Neural cell (in vitro differentiated cells): ENCODE measurements at regions not wholly inside any gene's neighbourhood (a gene's known extent, or its start where the extent isn't known, plus 50 kb on each side); places are given as distances from the start of the nearest gene placed in this dataset.

Source experiments
- H2AFZ ChIP-seq: fragments of 200-600, 300-800 bp; sonication (generic), shearing (Covaris generic); 2 replicates; pipeline ENCODE4 v1.6.0; 2014; ENCODE audit warnings: low read depth, mild to moderate bottlenecking, antibody characterized with exemption, low read length, moderate library complexity
- H3F3A ChIP-seq: fragments of 200-600 bp; shearing (Covaris generic); 2 replicates; pipeline ENCODE4 v1.6.1; 2016; ENCODE audit warnings: mild to moderate bottlenecking, moderate library complexity, mixed read lengths, antibody characterized with exemption, low read length; ENCODE audit not compliant: insufficient read depth, poor library complexity, severe bottlenecking
- H3K27ac ChIP-seq: fragments of 200-600, 300-800 bp; sonication (generic), shearing (Covaris generic); 2 replicates; pipeline ENCODE4 v1.5.1; 2014; ENCODE audit warnings: mild to moderate bottlenecking, low read length, moderate library complexity
- H3K27me3 ChIP-seq: fragments of 300-800, 200-600 bp; sonication (generic), shearing (Covaris generic); 2 replicates; pipeline ENCODE4 v1.6.0; 2014; ENCODE audit warnings: mild to moderate bottlenecking, low read depth, low read length, moderate library complexity; ENCODE audit not compliant: insufficient read depth
- H3K36me3 ChIP-seq: fragments of 300-800, 200-600 bp; sonication (generic), shearing (Covaris generic); 2 replicates; pipeline ENCODE4 v1.5.1; 2014; ENCODE audit warnings: mild to moderate bottlenecking, antibody characterized with exemption, low read length, moderate library complexity; ENCODE audit not compliant: insufficient read depth
- H3K4me2 ChIP-seq: fragments of 300-800, 200-600 bp; sonication (generic), shearing (Covaris generic); 2 replicates; pipeline ENCODE4 v1.6.0; 2014; ENCODE audit warnings: mild to moderate bottlenecking, low read length
- H3K4me3 ChIP-seq: fragments of 300-800, 200-600 bp; sonication (generic), shearing (Covaris generic); 2 replicates; pipeline ENCODE4 v1.5.1; 2014; ENCODE audit warnings: mild to moderate bottlenecking, low read length, moderate library complexity
- H3K79me2 ChIP-seq: fragments of 200-600 bp; shearing (Covaris generic); replicated peaks from 2 replicates; pipeline ENCODE4 v1.6.0; 2014; ENCODE audit warnings: mild to moderate bottlenecking, low read length, moderate library complexity; ENCODE audit not compliant: insufficient read depth
- H3K9ac ChIP-seq: fragments of 300-800, 200-600 bp; sonication (generic), shearing (Covaris generic); 2 replicates; pipeline ENCODE4 v1.6.1; 2016; ENCODE audit warnings: mild to moderate bottlenecking, low read length, mixed read lengths
- H3K9me2 ChIP-seq: fragments of 200-600 bp; shearing (Covaris generic); 2 replicates; pipeline ENCODE4 v1.6.1; 2016; ENCODE audit warnings: mild to moderate bottlenecking, low read length, mixed read lengths; ENCODE audit not compliant: insufficient read depth
- H3K9me3 ChIP-seq: fragments of 200-600, 300-800 bp; sonication (generic), shearing (Covaris generic); 2 replicates; pipeline ENCODE4 v1.6.1; 2016; ENCODE audit warnings: mild to moderate bottlenecking, mixed run types, low read length, moderate library complexity, mixed read lengths
- H4K20me1 ChIP-seq: fragments of 200-600 bp; shearing (Covaris generic); 2 replicates; pipeline ENCODE4 v1.6.1; 2016; ENCODE audit warnings: mild to moderate bottlenecking, mixed run types; ENCODE audit not compliant: insufficient read depth
- EP300 ChIP-seq: fragments of 450-650 bp; conservative IDR thresholded peaks from 2 replicates; pipeline ENCODE4 v1.6.1; 2014; ENCODE audit warnings: antibody characterized with exemption, mild to moderate bottlenecking, moderate library complexity; ENCODE audit not compliant: poor library complexity, severe bottlenecking
- EZH2 ChIP-seq: fragments of 200-600, 300-800 bp; shearing (Covaris generic), sonication (generic); IDR thresholded peaks from 2 replicates; pipeline ENCODE4 v1.6.1; 2014; ENCODE audit warnings: antibody characterized with exemption, low read length, borderline replicate concordance, mild to moderate bottlenecking; ENCODE audit not compliant: insufficient read depth, poor library complexity, severe bottlenecking
- MXI1 ChIP-seq: fragments of 450-650 bp; conservative IDR thresholded peaks from 2 replicates; pipeline ENCODE4 v1.6.1; 2014; ENCODE audit warnings: antibody characterized with exemption, mild to moderate bottlenecking; ENCODE audit not compliant: poor library complexity, severe bottlenecking
- POLR2AphosphoS5 ChIP-seq: IDR thresholded peaks from 2 replicates; pipeline ENCODE4 v1.6.1; 2012
- RAD21 ChIP-seq: fragments of 450-650 bp; conservative IDR thresholded peaks from 2 replicates; pipeline ENCODE4 v1.6.1; 2014; ENCODE audit warnings: antibody characterized with exemption, mild to moderate bottlenecking, moderate library complexity
- SMC3 ChIP-seq: fragments of 450-650 bp; conservative IDR thresholded peaks from 2 replicates; pipeline ENCODE4 v1.6.1; 2014; ENCODE audit warnings: antibody characterized with exemption, mild to moderate bottlenecking, moderate library complexity; ENCODE audit not compliant: poor library complexity
- TAF1 ChIP-seq: IDR thresholded peaks from 2 replicates; pipeline ENCODE4 v1.6.1; 2012; ENCODE audit warnings: low read depth
- TF ChIP-seq, protein P1 (sequence below): fragments of 450-650 bp; IDR thresholded peaks from 2 replicates; pipeline ENCODE4 v1.5.1; 2014; ENCODE audit warnings: antibody characterized with exemption, mild to moderate bottlenecking, moderate library complexity; ENCODE audit not compliant: poor library complexity, severe bottlenecking
- TF ChIP-seq, protein P2 (sequence below): IDR thresholded peaks from 2 replicates; pipeline ENCODE4 v1.6.1; 2012; ENCODE audit warnings: borderline replicate concordance

DNA sequence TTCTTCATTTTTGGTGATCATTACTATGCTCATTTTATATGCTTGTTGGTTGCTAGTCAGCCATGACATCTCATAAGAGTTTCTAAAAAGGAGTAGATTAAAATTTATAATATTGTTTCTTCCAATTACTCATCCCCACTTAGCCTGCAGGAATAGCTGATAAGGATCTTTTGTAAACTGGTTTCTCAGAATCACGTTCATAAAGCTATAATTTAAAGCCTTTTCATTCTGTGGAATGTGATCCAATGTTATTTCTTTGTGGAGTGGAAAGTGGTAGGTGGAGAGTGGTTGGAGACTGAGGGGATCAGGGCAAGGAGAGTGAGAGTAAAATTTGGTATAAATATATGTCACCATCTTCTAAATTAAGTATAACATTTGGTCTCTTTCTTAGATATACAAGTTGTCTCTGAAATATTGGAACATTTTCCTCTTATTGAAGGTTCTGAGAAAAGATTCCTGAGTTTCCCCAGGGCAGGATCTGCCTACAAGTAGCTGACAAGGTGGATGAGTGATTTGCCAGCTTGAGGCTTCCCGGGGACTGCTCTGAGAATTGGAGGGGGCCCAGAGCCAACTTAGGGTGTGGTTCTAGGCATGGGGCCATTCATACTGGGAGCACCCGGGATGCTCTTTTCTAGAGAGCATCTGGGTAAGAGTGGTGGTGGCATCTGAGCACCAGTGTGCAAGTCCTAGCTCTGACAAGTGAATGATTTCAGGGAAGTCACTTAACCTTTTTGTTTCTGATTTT lies 116.4 kb downstream of the TBX19 start:
- no peak overlapping the region for H3K27ac ChIP-seq
- TF ChIP-seq MXI1 (no peak), EP300 (no peak)
- TF ChIP-seq, protein P1, sequence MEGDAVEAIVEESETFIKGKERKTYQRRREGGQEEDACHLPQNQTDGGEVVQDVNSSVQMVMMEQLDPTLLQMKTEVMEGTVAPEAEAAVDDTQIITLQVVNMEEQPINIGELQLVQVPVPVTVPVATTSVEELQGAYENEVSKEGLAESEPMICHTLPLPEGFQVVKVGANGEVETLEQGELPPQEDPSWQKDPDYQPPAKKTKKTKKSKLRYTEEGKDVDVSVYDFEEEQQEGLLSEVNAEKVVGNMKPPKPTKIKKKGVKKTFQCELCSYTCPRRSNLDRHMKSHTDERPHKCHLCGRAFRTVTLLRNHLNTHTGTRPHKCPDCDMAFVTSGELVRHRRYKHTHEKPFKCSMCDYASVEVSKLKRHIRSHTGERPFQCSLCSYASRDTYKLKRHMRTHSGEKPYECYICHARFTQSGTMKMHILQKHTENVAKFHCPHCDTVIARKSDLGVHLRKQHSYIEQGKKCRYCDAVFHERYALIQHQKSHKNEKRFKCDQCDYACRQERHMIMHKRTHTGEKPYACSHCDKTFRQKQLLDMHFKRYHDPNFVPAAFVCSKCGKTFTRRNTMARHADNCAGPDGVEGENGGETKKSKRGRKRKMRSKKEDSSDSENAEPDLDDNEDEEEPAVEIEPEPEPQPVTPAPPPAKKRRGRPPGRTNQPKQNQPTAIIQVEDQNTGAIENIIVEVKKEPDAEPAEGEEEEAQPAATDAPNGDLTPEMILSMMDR = no peak
- no peaks in the 10 kb centered on the region for H3F3A ChIP-seq
- H2AFZ ChIP-seq = no peak overlapping the region
- H3K9me3 ChIP-seq = no peaks in the 10 kb centered on the region
- H3K36me3 ChIP-seq = no peaks in the 10 kb centered on the region
- H3K4me2 ChIP-seq = no peak overlapping the region
- no peaks in the 10 kb centered on the region for H3K79me2 ChIP-seq
- H3K27me3 ChIP-seq = no peaks in the 10 kb centered on the region
- H3K4me3 ChIP-seq = no peak overlapping the region
- no peak overlapping the region for H3K9ac ChIP-seq
- H4K20me1 ChIP-seq = no peaks in the 10 kb centered on the region
- no peaks in the 10 kb centered on the region for H3K9me2 ChIP-seq

GRCh38 chr1:168396508-168396907 lies 115.8 kb downstream of the TBX19 start:
- H2AFZ ChIP-seq = no peak overlapping the region

DNA sequence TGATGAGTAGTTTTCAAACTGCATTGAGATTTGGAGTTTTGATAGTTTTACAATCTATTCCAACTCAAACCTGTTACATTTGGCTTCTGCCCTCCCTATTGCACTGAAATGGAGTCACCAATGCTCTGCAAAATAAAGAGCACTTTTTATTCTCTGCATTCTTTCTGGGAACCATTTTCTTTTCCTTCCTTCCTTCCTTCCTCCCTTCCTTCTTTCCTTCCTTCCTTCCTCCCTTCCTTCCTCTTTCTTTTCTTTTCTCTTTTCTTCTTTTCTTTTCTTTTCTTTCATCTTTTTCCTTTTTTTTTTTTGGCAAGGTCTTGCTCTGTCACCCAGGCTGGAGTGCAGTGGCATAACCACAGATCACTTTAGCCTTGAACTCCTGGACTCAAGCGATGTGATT lies 114.2 kb downstream of the TBX19 start:
- Histone ChIP-seq H4K20me1 (no peaks in the 10 kb centered on the region), H3K9me3 (no peaks in the 10 kb centered on the region), H2AFZ (no peak overlapping the region), H3K9me2 (no peaks in the 10 kb centered on the region), H3K4me3 (no peak overlapping the region), H3K79me2 (no peaks in the 10 kb centered on the region), H3F3A (no peaks in the 10 kb centered on the region), H3K4me2 (no peak overlapping the region), H3K36me3 (no peaks in the 10 kb centered on the region), H3K9ac (no peak overlapping the region), H3K27ac (no peak overlapping the region), H3K27me3 (no peaks in the 10 kb centered on the region)
- TF ChIP-seq EP300 = no peak
- TF ChIP-seq, protein P1 = no peak
- no peak for TF ChIP-seq EZH2
- TF ChIP-seq MXI1 = no peak
- no peak for TF ChIP-seq RAD21
- TF ChIP-seq SMC3 = no peak
- no peak for TF ChIP-seq POLR2AphosphoS5
- no peak for TF ChIP-seq TAF1
- TF ChIP-seq, protein P2, sequence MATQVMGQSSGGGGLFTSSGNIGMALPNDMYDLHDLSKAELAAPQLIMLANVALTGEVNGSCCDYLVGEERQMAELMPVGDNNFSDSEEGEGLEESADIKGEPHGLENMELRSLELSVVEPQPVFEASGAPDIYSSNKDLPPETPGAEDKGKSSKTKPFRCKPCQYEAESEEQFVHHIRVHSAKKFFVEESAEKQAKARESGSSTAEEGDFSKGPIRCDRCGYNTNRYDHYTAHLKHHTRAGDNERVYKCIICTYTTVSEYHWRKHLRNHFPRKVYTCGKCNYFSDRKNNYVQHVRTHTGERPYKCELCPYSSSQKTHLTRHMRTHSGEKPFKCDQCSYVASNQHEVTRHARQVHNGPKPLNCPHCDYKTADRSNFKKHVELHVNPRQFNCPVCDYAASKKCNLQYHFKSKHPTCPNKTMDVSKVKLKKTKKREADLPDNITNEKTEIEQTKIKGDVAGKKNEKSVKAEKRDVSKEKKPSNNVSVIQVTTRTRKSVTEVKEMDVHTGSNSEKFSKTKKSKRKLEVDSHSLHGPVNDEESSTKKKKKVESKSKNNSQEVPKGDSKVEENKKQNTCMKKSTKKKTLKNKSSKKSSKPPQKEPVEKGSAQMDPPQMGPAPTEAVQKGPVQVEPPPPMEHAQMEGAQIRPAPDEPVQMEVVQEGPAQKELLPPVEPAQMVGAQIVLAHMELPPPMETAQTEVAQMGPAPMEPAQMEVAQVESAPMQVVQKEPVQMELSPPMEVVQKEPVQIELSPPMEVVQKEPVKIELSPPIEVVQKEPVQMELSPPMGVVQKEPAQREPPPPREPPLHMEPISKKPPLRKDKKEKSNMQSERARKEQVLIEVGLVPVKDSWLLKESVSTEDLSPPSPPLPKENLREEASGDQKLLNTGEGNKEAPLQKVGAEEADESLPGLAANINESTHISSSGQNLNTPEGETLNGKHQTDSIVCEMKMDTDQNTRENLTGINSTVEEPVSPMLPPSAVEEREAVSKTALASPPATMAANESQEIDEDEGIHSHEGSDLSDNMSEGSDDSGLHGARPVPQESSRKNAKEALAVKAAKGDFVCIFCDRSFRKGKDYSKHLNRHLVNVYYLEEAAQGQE = no peak

More at GRCh38 chr1:168396508-168396907, 115.8 kb downstream of the TBX19 start:
- no peak for TF ChIP-seq TAF1
- no peaks in the 10 kb centered on the region for H4K20me1 ChIP-seq
- no peaks in the 10 kb centered on the region for H3K79me2 ChIP-seq
- H3K36me3 ChIP-seq = no peaks in the 10 kb centered on the region
- no peak overlapping the region for H3K4me2 ChIP-seq
- H3F3A ChIP-seq = no peaks in the 10 kb centered on the region
- no peaks in the 10 kb centered on the region for H3K27me3 ChIP-seq
- H3K9me2 ChIP-seq = no peaks in the 10 kb centered on the region
- no peaks in the 10 kb centered on the region for H3K9me3 ChIP-seq
- no peak overlapping the region for H3K27ac ChIP-seq
- no peak overlapping the region for H3K9ac ChIP-seq
- no peak overlapping the region for H3K4me3 ChIP-seq
